Stimulated activated CD8-positive, alpha-beta memory T cell treated with anti-CD3 and anti-CD28 coated beads, Interleukin-4, amount 100 ng/mL, for 1 hour (primary cell): ENCODE measurements at regions not wholly inside any gene's neighbourhood (a gene's known extent, or its start where the extent isn't known, plus 50 kb on each side); places are given as distances from the start of the nearest gene placed in this dataset.
"Not testable (repeated sequence)": the region's sequence is repeated elsewhere in the genome, so short reads cannot be mapped to it uniquely, and the experiment has no call there.

Experiments used
- DNase-seq, 2 donors: peaks; one replicate each; pipeline ENCODE4 v3.0.0-alpha.2; 2020; ENCODE audit warnings: low read depth in 2 of 2, low spot score in 1 of 2

DNA sequence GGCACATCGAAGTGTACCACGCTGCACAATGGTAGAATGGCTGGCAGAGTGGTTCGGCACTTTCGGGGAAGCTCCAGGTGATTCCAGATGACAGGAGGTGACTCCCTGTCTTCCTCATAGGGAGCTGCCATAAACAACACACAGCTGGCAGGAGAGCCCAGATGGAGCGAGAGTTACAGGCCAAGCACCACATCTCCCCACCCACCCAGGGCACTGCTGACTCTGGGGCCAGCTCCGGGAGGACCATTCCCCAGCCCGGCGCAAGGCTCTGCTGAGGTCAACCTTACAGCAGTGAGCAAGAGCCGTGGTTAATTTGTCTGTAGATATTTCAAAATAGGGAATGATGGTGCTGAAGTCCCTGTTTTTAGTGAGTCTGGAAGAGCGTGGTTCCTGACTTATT, 78.8 kb upstream of the HMGXB4 start:
- no peak for DNase-seq

- DNase-seq = no peak
These were observed 73.4 kb upstream of the HMGXB4 start for GRCh38 chr22:35183917-35184316.

DNA sequence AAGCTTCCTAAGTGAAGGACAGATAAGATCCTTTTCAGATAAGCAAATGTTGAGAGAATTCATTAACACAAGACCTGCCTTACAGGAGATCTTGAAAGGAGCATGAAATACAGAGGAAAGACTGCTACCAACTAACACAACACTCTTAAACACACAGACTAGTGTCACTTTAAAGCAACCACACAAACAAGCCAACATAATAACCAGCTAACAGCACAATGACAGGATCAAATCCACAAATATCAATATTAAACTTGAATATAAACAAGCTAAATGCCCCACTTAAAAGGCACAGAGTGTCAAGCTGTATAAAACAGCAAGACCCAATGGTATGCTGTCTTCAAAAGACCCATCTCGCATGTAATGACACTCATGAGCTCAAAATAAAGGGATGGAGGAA, 70.8 kb upstream of the HMGXB4 start:
- no peak for DNase-seq

DNA sequence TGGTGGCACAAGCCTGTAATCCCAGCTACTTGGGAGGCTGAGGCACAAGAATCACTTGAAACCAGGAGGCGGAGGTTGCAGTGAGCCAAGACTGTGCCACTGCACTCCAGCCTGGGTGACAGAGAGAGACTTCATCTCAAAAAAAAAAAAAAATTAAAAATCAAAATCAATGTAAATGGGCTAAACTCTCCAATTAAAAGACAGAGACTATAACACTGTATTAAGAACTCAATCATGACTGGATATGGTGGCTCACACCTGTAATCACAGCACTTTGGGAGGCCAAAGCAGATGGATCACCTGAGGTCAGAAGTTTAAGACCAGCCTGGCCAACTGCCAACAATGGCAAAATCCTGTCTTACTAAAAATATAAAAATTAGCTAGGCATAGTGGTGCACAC, 68.4 kb upstream of the HMGXB4 start:
- not testable (repeated sequence) for DNase-seq

GRCh38 chr22:35189559-35189958, 67.7 kb upstream of the HMGXB4 start:
- DNase-seq = no peak

- DNase-seq = no peak
These were observed 65.9 kb upstream of the HMGXB4 start for GRCh38 chr22:35191412-35191811.

DNA sequence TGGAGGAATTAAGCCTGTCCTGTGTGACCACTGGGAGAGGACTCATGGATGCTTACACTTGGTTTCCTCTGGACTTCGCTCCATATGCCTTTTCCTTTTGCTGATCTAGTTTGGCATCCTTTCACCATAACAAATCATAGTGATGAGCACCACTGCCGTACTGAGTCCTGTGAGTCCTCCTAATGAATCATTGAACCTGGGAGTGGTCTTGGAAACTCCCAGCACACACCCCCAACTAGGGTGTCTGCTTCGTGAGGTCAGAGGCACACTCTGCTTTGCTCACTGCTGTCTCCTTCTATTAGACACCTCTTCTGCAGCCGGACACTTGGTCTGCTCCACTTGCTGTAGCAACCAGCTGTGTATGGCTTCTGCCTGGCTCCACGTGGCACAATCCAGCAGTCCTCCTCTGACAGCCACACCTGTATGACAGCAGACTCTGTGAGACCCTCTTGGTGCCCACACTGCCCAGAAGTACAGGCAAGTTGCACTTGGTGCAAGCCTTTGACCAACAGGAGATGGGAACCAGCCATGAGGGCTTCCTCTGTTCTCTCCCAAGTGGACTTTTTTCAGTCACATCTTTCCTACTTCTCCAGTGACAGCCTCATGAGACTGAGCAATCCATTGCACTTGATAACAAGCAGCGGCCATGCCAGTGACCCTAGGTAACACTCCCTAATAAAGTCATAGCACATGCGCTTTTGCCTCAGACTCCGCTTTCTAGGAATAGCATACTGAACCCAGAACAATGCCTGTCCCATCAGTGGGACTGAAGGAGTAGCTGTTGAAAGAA, 65.0 kb upstream of the HMGXB4 start:
- DNase-seq = no peak

DNA sequence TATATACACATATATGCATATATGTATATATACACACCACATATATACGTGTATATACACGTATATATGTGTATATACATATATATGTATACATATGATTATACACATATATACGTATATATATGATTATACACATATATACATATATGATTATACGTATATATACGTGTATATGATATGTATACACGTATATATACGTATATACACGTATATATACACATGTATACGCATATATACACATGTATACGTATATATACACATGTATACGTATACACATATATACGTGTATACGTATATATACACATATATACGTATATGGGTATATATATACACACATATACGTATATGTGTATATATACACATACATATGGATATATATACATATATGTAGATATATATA, 62.1 kb upstream of the HMGXB4 start:
- DNase-seq = no peak

DNA sequence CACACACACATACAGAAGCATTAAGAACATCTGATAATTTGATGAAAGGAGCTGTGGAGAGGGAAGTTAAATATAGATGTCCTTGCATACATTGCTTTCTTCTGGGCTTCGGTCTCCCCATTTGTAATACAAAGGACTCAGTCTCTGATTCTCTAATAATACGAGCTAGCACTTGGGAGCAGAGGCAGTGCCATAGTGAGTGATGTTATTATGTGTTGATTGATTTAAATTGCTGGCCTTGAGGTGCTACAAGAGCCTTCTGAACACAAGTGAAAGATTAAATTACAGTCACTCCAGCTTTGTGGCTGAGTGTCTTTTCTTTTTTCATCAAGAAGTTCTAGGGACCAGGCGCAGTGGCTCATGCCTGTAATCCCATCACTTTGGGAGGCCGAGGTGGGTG, 61.5 kb upstream of the HMGXB4 start:
- DNase-seq = no peak

DNA sequence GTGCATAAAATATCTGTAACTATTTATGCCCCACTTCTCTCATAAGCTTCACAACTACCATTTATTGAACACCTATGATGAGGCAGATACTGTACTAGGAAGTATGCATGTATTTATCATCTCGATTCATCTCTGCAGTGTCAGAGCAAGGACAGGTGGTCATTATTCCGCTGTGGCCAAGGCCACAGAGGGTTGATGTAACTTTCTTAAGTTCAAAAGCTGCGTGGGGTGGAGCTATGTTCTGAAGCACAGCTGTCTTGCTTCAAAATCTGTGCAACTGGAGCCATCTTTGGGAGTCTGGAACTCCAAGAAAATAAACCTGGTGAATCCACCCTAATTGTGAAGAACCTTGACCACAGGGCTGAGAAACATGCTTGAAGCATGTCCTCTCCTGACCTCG, 60.2 kb upstream of the HMGXB4 start:
- no peak for DNase-seq

GRCh38 chr22:35197886-35198285, 59.4 kb upstream of the HMGXB4 start:
- DNase-seq = no peak

- no peak for DNase-seq
These were observed 58.6 kb upstream of the HMGXB4 start for GRCh38 chr22:35198738-35199137.

GRCh38 chr22:35202376-35202775, 54.9 kb upstream of the HMGXB4 start:
- no peak for DNase-seq

GRCh38 chr22:35203583-35203982, 53.7 kb upstream of the HMGXB4 start:
- DNase-seq = no peak

DNA sequence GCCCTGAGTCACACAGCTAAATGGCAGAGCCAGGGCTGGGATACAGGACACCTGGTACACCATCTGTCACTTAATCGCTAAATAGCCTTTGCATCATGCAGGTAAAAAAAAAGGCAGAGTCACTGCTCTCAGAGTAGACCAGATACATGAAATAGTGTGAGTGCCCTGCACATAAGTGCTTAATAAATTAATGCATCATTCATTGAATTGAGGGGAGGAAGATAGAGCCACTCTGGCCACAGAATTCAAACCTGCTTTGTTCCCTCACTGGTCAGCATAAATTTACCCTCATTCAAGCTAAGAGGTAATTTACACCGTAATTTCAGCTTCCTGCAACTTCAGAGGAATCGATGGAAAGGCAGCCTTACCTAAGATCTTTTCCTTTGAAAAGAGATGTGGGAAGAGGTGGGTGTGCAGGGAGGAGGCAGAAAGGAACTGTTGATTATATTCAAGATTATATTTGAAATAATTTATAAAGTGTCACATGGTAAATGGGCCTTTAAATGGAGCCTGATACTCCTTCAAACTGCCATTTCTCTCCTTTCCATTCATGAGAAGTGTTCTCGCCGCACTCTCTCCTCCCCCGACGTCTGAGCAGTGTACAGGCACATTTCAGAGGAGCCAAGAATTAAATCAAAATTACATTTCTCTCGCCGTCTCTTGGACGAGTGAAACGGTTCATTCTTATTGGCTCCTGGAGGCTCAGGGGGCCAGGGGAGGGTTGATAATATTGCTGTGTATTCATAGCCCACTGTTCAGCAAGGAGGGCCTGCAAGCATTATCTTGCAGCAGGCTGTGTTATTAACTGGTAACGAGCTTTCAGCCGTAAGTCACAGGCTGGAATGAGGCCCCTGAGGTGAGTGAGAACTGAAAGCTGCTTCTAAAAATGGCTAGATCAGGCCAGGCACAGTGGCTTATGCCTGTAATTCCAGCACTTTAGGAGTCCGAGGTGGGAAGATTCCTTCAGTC, 52.2 kb upstream of the HMGXB4 start:
- DNase-seq = no peak

- DNase-seq = no peak
These were observed 51.3 kb upstream of the HMGXB4 start for GRCh38 chr22:35205961-35206360.

DNA sequence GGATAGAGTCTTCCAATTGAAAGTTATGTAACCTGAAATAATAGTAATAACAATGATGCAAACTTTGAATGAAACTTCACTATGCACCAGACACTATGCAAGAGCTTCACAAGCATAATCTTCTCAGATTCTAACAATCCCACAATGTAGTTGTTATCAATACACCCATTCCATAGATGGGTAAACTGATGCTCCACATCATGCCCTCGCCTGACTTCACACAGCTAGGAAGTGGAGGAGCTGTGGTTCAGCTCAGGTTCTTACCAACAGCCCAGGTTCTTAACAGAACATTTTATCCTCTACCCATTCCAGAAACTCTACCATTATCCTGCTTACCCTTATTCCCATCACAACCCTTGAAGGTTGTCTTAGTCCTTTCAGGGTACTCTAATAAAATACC, 50.4 kb upstream of the HMGXB4 start:
- no peak for DNase-seq
